CD4-positive, alpha-beta T cell (primary cell): ENCODE measurements at regions not wholly inside any gene's neighbourhood (a gene's known extent, or its start where the extent isn't known, plus 50 kb on each side); places are given as distances from the start of the nearest gene placed in this dataset.

Experiments used
- ATAC-seq: fragments of 200-7000 bp; cut with Tn5 transposase; one replicate; pipeline ENCODE4 v1.10.0; 2022; ENCODE audit warnings: mild to moderate bottlenecking; ENCODE audit not compliant: poor library complexity
- CTCF ChIA-PET: fragments of 350-600 bp; sonication (Branson Sonifier 250); formaldehyde crosslinking; loops from one replicate; lab custom pipeline; 2021; ENCODE audit warnings: antibody characterized with exemption, inconsistent platforms; lab: Charles Lee
- POLR2A ChIA-PET: fragments of 350-600 bp; sonication (Branson Sonifier 250); formaldehyde crosslinking; loops from one replicate; lab custom pipeline; 2021; ENCODE audit warnings: antibody characterized with exemption, inconsistent platforms; lab: Charles Lee
- DNase-seq, 14 experiments: peaks; one replicate each; pipeline ENCODE4 v3.0.0-alpha.2; 2013 to 2020; ENCODE audit warnings: mixed read lengths in 2 of 14
- H3K27ac ChIP-seq, 2 donors: one replicate each; pipeline versions ENCODE4 v1.5.1 to v1.7.0; 2013; ENCODE audit warnings: low read length in 2 of 2, low read depth in 1 of 2, mild to moderate bottlenecking in 1 of 2
- H3K27me3 ChIP-seq, 2 experiments: 1 replicate in 1 of 2; 2 replicates in 1 of 2; pipeline versions ENCODE4 v1.6.1 to v1.7.0; 2013; ENCODE audit warnings: low read length in 2 of 2, control low read depth in 1 of 2, mild to moderate bottlenecking in 1 of 2, moderate library complexity in 1 of 2; ENCODE audit not compliant: insufficient read depth in 2 of 2, control insufficient read depth in 1 of 2
- H3K36me3 ChIP-seq: one replicate; pipeline ENCODE4 v1.6.1; 2013; ENCODE audit warnings: low read length, control low read depth; ENCODE audit not compliant: insufficient read depth
- H3K4me1 ChIP-seq: one replicate; pipeline ENCODE4 v1.6.1; 2013; ENCODE audit warnings: low read length, control low read depth; ENCODE audit not compliant: insufficient read depth
- H3K4me3 ChIP-seq: one replicate; pipeline ENCODE4 v1.5.1; 2013; ENCODE audit warnings: mild to moderate bottlenecking, low read length, moderate library complexity
- H3K9me3 ChIP-seq, 2 experiments: 1 replicate in 1 of 2; 2 replicates in 1 of 2; pipeline versions ENCODE4 v1.6.1 to v1.7.0; 2013; ENCODE audit warnings: low read length in 2 of 2, mild to moderate bottlenecking in 2 of 2, control low read depth in 1 of 2, moderate library complexity in 1 of 2; ENCODE audit not compliant: control insufficient read depth in 1 of 2, insufficient read depth in 1 of 2
- H3K27ac Mint-ChIP-seq: one replicate; pipeline ENCODE4 v1.8.0; 2020; ENCODE audit warnings: mixed read lengths
- H3K27me3 Mint-ChIP-seq: one replicate; pipeline ENCODE4 v1.8.0; 2021; ENCODE audit warnings: mixed read lengths
- H3K36me3 Mint-ChIP-seq: one replicate; pipeline ENCODE4 v1.8.0; 2021; ENCODE audit warnings: low read depth, mixed read lengths
- H3K4me1 Mint-ChIP-seq: one replicate; pipeline ENCODE4 v1.8.0; 2021; ENCODE audit warnings: low read depth, mixed read lengths
- H3K4me3 Mint-ChIP-seq: one replicate; pipeline ENCODE4 v1.8.0; 2020; ENCODE audit warnings: mild to moderate bottlenecking, mixed read lengths
- H3K9me3 Mint-ChIP-seq: one replicate; pipeline ENCODE4 v1.8.0; 2020; ENCODE audit warnings: mixed read lengths
- intact Hi-C, 2 experiments: fragments of 100-400 bp; cut with DNase I in 1 of 2; cut with micrococcal nuclease in 1 of 2; formaldehyde crosslinking; loops; one replicate each; pipeline versions ENCODE4 v1.15.1 to v1.9.0; 2023 to 2025; cut with DNase I, micrococcal nuclease
- TF ChIP-seq, protein P1 (sequence below): fragments of 200-600 bp; IDR thresholded peaks from one replicate; pipeline ENCODE4 v1.8.0; 2022; ENCODE audit warnings: antibody characterized with exemption, mild to moderate bottlenecking

DNA sequence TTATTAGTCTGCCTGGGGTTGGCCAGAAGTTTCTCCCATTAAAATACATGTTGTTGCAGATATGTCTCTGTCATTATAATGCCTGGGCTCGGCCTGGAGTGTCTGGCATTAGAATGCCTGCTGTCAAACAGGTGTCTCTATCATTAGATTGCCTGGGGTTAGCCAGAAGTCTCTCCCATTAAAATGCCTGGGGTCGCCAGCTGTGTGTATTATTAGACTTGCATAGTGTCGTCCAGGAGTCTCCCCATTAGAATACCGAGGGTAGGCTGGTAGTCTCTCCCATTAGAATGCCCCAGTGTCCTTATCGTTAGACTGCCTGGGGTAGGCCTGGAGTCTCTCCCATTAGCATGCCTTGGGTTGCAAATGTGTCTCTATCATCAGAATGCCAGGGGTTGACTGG lies 2270.8 kb downstream of the TP53TG3F start:
- CTCF ChIA-PET: no interaction called here
- Mint-ChIP-seq H3K27me3 (no peaks in the 10 kb centered on the region), H3K27ac (no peak overlapping the region), H3K36me3 (peaks cover 8% of the 10 kb centered on the region), H3K9me3 (peaks cover 43% of the 10 kb centered on the region), H3K4me3 (no peak overlapping the region), H3K4me1 (no peaks in the 10 kb centered on the region)
- no peaks in the 10 kb centered on the region for H3K27me3 ChIP-seq
- intact Hi-C loops: no loop called here
- no peak for DNase-seq
- peaks cover 20 to 40% of the 10 kb centered on the region in 2 experiments for H3K9me3 ChIP-seq
- POLR2A ChIA-PET: no interaction called here
- H3K4me3 ChIP-seq: no peak overlapping the region
- H3K36me3 ChIP-seq: no peaks in the 10 kb centered on the region
- no peaks in the 10 kb centered on the region for H3K4me1 ChIP-seq
- ATAC-seq: no peak
- no peak overlapping the region for H3K27ac ChIP-seq
- TF ChIP-seq, protein P1, sequence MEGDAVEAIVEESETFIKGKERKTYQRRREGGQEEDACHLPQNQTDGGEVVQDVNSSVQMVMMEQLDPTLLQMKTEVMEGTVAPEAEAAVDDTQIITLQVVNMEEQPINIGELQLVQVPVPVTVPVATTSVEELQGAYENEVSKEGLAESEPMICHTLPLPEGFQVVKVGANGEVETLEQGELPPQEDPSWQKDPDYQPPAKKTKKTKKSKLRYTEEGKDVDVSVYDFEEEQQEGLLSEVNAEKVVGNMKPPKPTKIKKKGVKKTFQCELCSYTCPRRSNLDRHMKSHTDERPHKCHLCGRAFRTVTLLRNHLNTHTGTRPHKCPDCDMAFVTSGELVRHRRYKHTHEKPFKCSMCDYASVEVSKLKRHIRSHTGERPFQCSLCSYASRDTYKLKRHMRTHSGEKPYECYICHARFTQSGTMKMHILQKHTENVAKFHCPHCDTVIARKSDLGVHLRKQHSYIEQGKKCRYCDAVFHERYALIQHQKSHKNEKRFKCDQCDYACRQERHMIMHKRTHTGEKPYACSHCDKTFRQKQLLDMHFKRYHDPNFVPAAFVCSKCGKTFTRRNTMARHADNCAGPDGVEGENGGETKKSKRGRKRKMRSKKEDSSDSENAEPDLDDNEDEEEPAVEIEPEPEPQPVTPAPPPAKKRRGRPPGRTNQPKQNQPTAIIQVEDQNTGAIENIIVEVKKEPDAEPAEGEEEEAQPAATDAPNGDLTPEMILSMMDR: no peak

DNA sequence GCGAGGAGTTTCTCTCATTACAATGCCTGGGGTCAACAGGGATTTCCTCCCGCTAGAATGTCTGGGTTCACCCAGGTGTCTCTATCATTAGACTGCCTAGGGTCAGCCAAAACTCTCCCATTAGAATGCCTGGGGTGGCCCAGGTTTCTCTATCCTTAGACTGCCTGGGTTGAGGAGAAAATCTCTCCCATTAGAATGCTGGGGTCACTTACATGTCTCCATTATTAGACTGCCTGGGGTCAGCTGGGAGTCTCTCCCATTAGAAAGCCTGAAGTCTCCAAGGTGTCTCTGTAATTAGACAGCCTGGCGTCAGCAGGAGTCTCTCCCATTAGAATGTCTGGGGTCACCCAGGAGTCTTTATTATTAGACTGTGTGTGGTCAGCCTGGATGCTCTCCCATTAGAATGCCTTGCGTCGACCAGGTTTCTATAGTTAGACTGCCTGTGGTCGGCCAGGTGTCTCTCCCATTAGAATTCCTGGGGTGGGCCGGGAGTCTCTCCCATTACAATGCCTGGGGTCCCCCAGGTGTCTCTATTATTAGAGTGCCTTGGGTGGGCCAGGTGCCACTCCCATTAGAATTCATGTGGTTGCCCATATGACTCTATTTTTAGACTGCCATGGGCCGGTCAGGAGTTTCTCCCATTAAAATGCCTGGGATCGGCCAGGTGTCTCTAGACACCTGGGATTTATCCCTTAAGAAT lies 2272.1 kb downstream of the TP53TG3F start:
- Mint-ChIP-seq H3K4me1 (no peaks in the 10 kb centered on the region), H3K27ac (no peak overlapping the region), H3K36me3 (peaks cover 8% of the 10 kb centered on the region), H3K27me3 (no peaks in the 10 kb centered on the region), H3K4me3 (no peak overlapping the region), H3K9me3 (peaks cover 42% of the 10 kb centered on the region)
- ChIA-PET POLR2A (no interaction called here), CTCF (no interaction called here)
- Histone ChIP-seq H3K36me3 (no peaks in the 10 kb centered on the region), H3K27me3 (no peaks in the 10 kb centered on the region), H3K4me1 (no peaks in the 10 kb centered on the region), H3K4me3 (no peak overlapping the region), H3K9me3 (peaks cover 32 to 39% of the 10 kb centered on the region in 2 experiments), H3K27ac (no peak overlapping the region)
- DNase-seq (no peak), ATAC-seq (no peak)
- intact Hi-C loops: no loop called here
- TF ChIP-seq, protein P1: no peak

DNA sequence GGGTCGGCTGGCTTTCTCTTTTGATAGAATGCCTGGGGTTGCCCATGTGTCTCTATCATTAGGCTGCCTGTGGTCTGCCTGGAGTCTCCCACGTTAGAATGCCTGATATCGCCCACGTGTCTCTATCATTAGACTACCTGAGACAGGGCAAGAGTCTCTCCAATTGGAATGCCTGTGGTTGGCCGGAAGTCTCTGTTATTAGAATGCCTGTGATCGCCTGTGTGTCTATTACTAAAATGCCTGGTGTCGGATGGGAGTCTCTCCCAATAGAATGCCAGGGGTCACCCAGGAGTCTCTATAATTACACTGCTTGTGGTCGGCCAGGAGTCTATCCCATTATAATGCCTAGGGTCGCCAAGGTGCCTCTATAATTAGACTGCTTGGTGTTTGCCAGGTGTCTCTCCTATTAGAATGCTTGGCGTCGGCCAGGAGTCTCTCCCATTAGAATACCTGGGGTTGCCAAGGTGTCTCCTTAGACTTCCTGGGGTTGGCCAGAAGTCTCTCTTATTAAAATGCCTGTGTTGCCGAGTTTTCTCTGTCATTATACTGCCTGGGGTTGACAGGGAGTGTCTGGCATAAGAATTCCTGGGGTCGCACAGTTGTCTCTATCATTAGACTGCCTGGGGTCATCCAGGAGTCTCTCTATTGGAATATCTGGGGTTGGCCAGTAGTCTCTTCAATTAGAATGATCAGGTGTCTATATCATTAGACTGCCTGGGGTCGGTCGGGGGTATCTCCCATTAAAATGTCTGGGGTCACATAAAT lies 2272.8 kb downstream of the TP53TG3F start:
- CTCF ChIA-PET: no interaction called here
- ATAC-seq: no peak
- H3K9me3 Mint-ChIP-seq: peaks cover 40% of the 10 kb centered on the region

More for the DNA sequence above, 2272.8 kb downstream of the TP53TG3F start:
- Mint-ChIP-seq H3K27me3 (no peaks in the 10 kb centered on the region), H3K36me3 (peaks cover 8% of the 10 kb centered on the region), H3K27ac (no peak overlapping the region), H3K4me1 (no peaks in the 10 kb centered on the region), H3K4me3 (no peak overlapping the region)
- POLR2A ChIA-PET: no interaction called here
- H3K36me3 ChIP-seq: no peaks in the 10 kb centered on the region
- TF ChIP-seq, protein P1: no peak
- H3K4me3 ChIP-seq: no peak overlapping the region
- H3K9me3 ChIP-seq: peaks cover 32 to 39% of the 10 kb centered on the region in 2 experiments
- intact Hi-C loops: no loop called here
- no peak for DNase-seq
- no peaks in the 10 kb centered on the region for H3K27me3 ChIP-seq
- H3K27ac ChIP-seq: no peak overlapping the region
- H3K4me1 ChIP-seq: no peaks in the 10 kb centered on the region
